H1 (cell line): ENCODE measurements at regions not wholly inside any gene's neighbourhood (a gene's known extent, or its start where the extent isn't known, plus 50 kb on each side); places are given as distances from the start of the nearest gene placed in this dataset.
"Not testable (repeated sequence)": the region's sequence is repeated elsewhere in the genome, so short reads cannot be mapped to it uniquely, and the experiment has no call there.

ENCODE experiments used
- CTCF ChIA-PET: fragments of 300-600 bp; sonication (Branson Sonifier 250); formaldehyde crosslinking; loops from one replicate; lab custom pipeline; 2021; ENCODE audit not compliant: partially characterized antibody; lab: Charles Lee
- POLR2A ChIA-PET: fragments of 300-600 bp; sonication (Branson Sonifier 250); formaldehyde crosslinking; loops from one replicate; lab custom pipeline; 2021; ENCODE audit warnings: inconsistent platforms; ENCODE audit not compliant: partially characterized antibody; lab: Charles Lee
- DNase-seq, 2 experiments: peaks; one replicate each; pipeline versions ENCODE4 v3.0.0 to v3.0.0-alpha.2; 2010 to 2022; ENCODE audit warnings: low spot score in 2 of 2, low read depth in 1 of 2, mixed read lengths in 1 of 2
- FAIRE-seq: peaks from 2 replicates; lab custom pipeline; 2011; peaks lifted over from hg19 to GRCh38; lab: Jason Lieb, UNC
- H2AFZ ChIP-seq: 2 replicates; pipeline ENCODE4 v1.8.1; 2012; ENCODE audit warnings: low read length, inconsistent platforms
- H2AK5ac ChIP-seq: 2 replicates; pipeline ENCODE4 v1.6.1; 2013; ENCODE audit warnings: low read depth, low read length
- H2BK120ac ChIP-seq: replicated peaks from 2 replicates; pipeline ENCODE3; 2013; ENCODE audit warnings: low read depth, low read length, inconsistent platforms
- H2BK12ac ChIP-seq: 2 replicates; pipeline ENCODE4 v1.6.1; 2013; ENCODE audit warnings: low read depth, low read length
- H2BK15ac ChIP-seq: 2 replicates; pipeline ENCODE4 v1.6.1; 2013; ENCODE audit warnings: low read length
- H2BK20ac ChIP-seq: 2 replicates; pipeline ENCODE4 v1.6.1; 2013; ENCODE audit warnings: low read length
- H2BK5ac ChIP-seq: 2 replicates; pipeline ENCODE4 v1.6.1; 2013; ENCODE audit warnings: low read depth, low read length
- H3K14ac ChIP-seq: 2 replicates; pipeline ENCODE4 v1.6.1; 2013; ENCODE audit warnings: inconsistent platforms; ENCODE audit not compliant: insufficient read length
- H3K18ac ChIP-seq: 2 replicates; pipeline ENCODE4 v1.6.1; 2013; ENCODE audit warnings: low read length; ENCODE audit errors: extremely low read depth
- H3K23ac ChIP-seq: 2 replicates; pipeline ENCODE4 v1.6.1; 2013; ENCODE audit warnings: inconsistent platforms; ENCODE audit not compliant: insufficient read length
- H3K23me2 ChIP-seq: 2 replicates; pipeline ENCODE4 v1.6.1; 2013; ENCODE audit warnings: low read depth, low read length
- H3K27ac ChIP-seq: 2 replicates; pipeline ENCODE4 v1.6.1; 2011; ENCODE audit warnings: low read depth, low read length, inconsistent platforms
- H3K27me3 ChIP-seq, 4 experiments: replicated peaks in 1 of 4; 1 replicate in 1 of 4; 2 replicates in 3 of 4; pipeline versions ENCODE4 v1.6.1 to v1.8.1; 2011 to 2013; ENCODE audit warnings: low read length in 3 of 4, mild to moderate bottlenecking in 3 of 4, inconsistent platforms in 2 of 4, mixed read lengths in 2 of 4, moderate library complexity in 1 of 4; ENCODE audit not compliant: control insufficient read depth in 3 of 4, insufficient read depth in 3 of 4; ENCODE audit errors: extremely low read depth in 1 of 4
- H3K36me3 ChIP-seq, 4 experiments: 2 replicates each; pipeline versions ENCODE4 v1.6.1 to v1.8.1; 2011 to 2013; ENCODE audit warnings: mild to moderate bottlenecking in 4 of 4, low read length in 3 of 4, moderate library complexity in 2 of 4, control low read depth in 1 of 4, inconsistent platforms in 1 of 4; ENCODE audit not compliant: insufficient read depth in 4 of 4, control insufficient read depth in 2 of 4
- H3K4ac ChIP-seq: replicated peaks from 2 replicates; pipeline ENCODE3; 2013; ENCODE audit warnings: low read length, low read depth, mixed read lengths, inconsistent platforms; ENCODE audit not compliant: insufficient read length
- H3K4me1 ChIP-seq, 4 experiments: replicated peaks in 1 of 4; 1 replicate in 1 of 4; 2 replicates in 3 of 4; pipeline versions ENCODE4 v1.6.1 to v1.8.1; 2011 to 2013; ENCODE audit warnings: low read length in 3 of 4, inconsistent platforms in 2 of 4, mixed read lengths in 1 of 4; ENCODE audit not compliant: insufficient read depth in 4 of 4, control insufficient read depth in 3 of 4
- H3K4me2 ChIP-seq, 2 experiments: 2 replicates each; pipeline versions ENCODE4 v1.6.1 to v1.8.1; 2011 to 2013; ENCODE audit warnings: low read depth in 2 of 2, low read length in 2 of 2, control low read depth in 1 of 2, inconsistent platforms in 1 of 2, mild to moderate bottlenecking in 1 of 2; ENCODE audit not compliant: insufficient read depth in 1 of 2
- H3K4me3 ChIP-seq, 4 experiments: fragments of 200-600, 300-600 bp in 1 of 4; sonication (generic), shearing (Covaris generic), sonication (Bioruptor Twin) in 1 of 4; 2 replicates each; pipeline versions ENCODE4 v1.5.1 to v1.8.1; 2011 to 2016; ENCODE audit warnings: low read length in 4 of 4, low read depth in 3 of 4, control low read depth in 2 of 4, inconsistent platforms in 2 of 4, mild to moderate bottlenecking in 2 of 4, mixed read lengths in 1 of 4, moderate library complexity in 1 of 4; ENCODE audit not compliant: insufficient read depth in 2 of 4; ENCODE audit errors: extremely low read depth in 1 of 4
- H3K56ac ChIP-seq: replicated peaks from 2 replicates; pipeline ENCODE3; 2013; ENCODE audit warnings: low read depth, mild to moderate bottlenecking, mixed read lengths, low read length, inconsistent platforms; ENCODE audit not compliant: insufficient read length
- H3K79me1 ChIP-seq: 2 replicates; pipeline ENCODE4 v1.6.1; 2013; ENCODE audit warnings: low read depth, low read length, control low read depth
- H3K79me2 ChIP-seq, 2 experiments: 2 replicates each; pipeline versions ENCODE4 v1.6.1 to v1.8.1; 2012 to 2013; ENCODE audit warnings: low read length in 2 of 2, mild to moderate bottlenecking in 2 of 2, inconsistent platforms in 1 of 2; ENCODE audit not compliant: insufficient read depth in 2 of 2, control insufficient read depth in 1 of 2
- H3K9ac ChIP-seq, 4 experiments: replicated peaks in 1 of 4; 1 replicate in 1 of 4; 2 replicates in 3 of 4; pipeline versions ENCODE4 v1.6.1 to v1.8.1; 2011 to 2013; ENCODE audit warnings: low read depth in 3 of 4, low read length in 3 of 4, control low read depth in 2 of 4, mild to moderate bottlenecking in 2 of 4, moderate library complexity in 2 of 4, inconsistent platforms in 1 of 4; ENCODE audit errors: extremely low read depth in 1 of 4
- H3K9me3 ChIP-seq, 2 experiments: 2 replicates each; pipeline versions ENCODE4 v1.6.1 to v1.8.1; 2012 to 2013; ENCODE audit warnings: mild to moderate bottlenecking in 2 of 2, moderate library complexity in 2 of 2, control low read depth in 1 of 2, inconsistent platforms in 1 of 2, low read depth in 1 of 2, low read length in 1 of 2, mixed read lengths in 1 of 2; ENCODE audit not compliant: insufficient read depth in 2 of 2
- H4K20me1 ChIP-seq, 2 experiments: replicated peaks in 1 of 2; 2 replicates each; pipeline versions ENCODE3 to v1.8.1; 2011 to 2013; ENCODE audit warnings: inconsistent platforms in 2 of 2, low read length in 2 of 2, mild to moderate bottlenecking in 1 of 2; ENCODE audit not compliant: insufficient read depth in 2 of 2, control insufficient read depth in 1 of 2
- H4K5ac ChIP-seq: 2 replicates; pipeline ENCODE4 v1.6.1; 2013; ENCODE audit warnings: low read length, low read depth, mixed read lengths, inconsistent platforms; ENCODE audit not compliant: insufficient read length
- H4K8ac ChIP-seq: 2 replicates; pipeline ENCODE4 v1.8.0; 2013; ENCODE audit warnings: mild to moderate bottlenecking, moderate library complexity, low read length, inconsistent platforms; ENCODE audit not compliant: insufficient read depth; ENCODE audit errors: extremely low read depth
- H4K91ac ChIP-seq: replicated peaks from 2 replicates; pipeline ENCODE3; 2013; ENCODE audit warnings: low read length, mixed read lengths, inconsistent platforms; ENCODE audit not compliant: insufficient read length
- WGBS, 2 experiments: shearing (Covaris generic) in 1 of 2; methylation state at CpG; one replicate each; pipeline versions ENCODE4 v1.1.6 to v1.1.7; 2013 to 2015; ENCODE audit warnings: low lambda C conversion rate in 2 of 2, mixed read lengths in 2 of 2, inconsistent platforms in 1 of 2, low coverage in 1 of 2, missing lambda C conversion rate in 1 of 2; ENCODE audit not compliant: insufficient replicate concordance in 2 of 2, insufficient coverage in 1 of 2, insufficient read length in 1 of 2; ENCODE audit errors: extremely low coverage in 1 of 2, missing lambda C conversion rate in 1 of 2; 5-methylcytosine and 5-hydroxymethylcytosine counted together

- CTCF ChIA-PET, H3K23ac ChIP-seq, H2AK5ac ChIP-seq, H3K18ac ChIP-seq, H3K79me1 ChIP-seq, H3K36me3 ChIP-seq, DNase-seq, H3K56ac ChIP-seq, H2AFZ ChIP-seq, H3K14ac ChIP-seq, H3K4me2 ChIP-seq, H2BK120ac ChIP-seq, H3K27ac ChIP-seq, H3K27me3 ChIP-seq, H3K4me1 ChIP-seq, H3K23me2 ChIP-seq, H3K79me2 ChIP-seq, H4K5ac ChIP-seq, POLR2A ChIA-PET, H3K9ac ChIP-seq, FAIRE-seq, H3K4ac ChIP-seq, H2BK5ac ChIP-seq, H4K8ac ChIP-seq, H2BK15ac ChIP-seq, H4K91ac ChIP-seq, H4K20me1 ChIP-seq, H3K4me3 ChIP-seq, H2BK12ac ChIP-seq, H2BK20ac ChIP-seq: not testable (repeated sequence)
- peaks cover 9 to 12% of the 10 kb centered on the region in 2 experiments for H3K9me3 ChIP-seq
- WGBS, 2 experiments: 97% methylated on average over 12 of the region's 12 CpGs; no CpG with 5 or more reads in 1 of the 2 experiments
Measured at GRCh38 chr2:51774606-51775005, 742.7 kb upstream of the NRXN1 start.
